HG03097 (cell line): ENCODE measurements at regions not wholly inside any gene's neighbourhood (a gene's known extent, or its start where the extent isn't known, plus 50 kb on each side); places are given as distances from the start of the nearest gene placed in this dataset.
"Not testable (repeated sequence)": the region's sequence is repeated elsewhere in the genome, so short reads cannot be mapped to it uniquely, and the experiment has no call there.

Experiments used
- ATAC-seq: cut with Tn5 transposase; IDR thresholded peaks from one replicate; pipeline ENCODE4 v1.9.1; 2021; ENCODE audit not compliant: unreplicated experiment, low FRiP score

DNA sequence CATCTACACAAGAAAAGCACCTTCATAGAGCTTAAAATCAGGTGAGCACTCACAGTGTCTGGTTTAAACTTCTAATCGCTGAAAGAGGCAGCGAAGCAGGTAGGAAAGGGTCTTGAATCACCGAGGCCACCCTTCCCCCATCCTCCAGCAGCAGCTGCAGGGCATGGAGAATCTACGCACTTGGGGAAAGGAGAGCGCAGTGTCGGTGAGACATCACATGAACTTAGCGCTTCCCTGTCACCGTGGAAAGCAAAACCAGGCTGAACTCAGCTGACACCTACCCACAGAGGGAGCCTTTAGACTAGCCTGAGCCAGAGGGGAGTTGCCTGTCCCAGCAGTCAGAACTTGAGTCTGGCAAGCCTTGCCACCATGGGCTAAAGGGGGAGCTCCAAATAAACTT lies 197.2 kb upstream of the ZFP42 start:
- no peak for ATAC-seq

DNA sequence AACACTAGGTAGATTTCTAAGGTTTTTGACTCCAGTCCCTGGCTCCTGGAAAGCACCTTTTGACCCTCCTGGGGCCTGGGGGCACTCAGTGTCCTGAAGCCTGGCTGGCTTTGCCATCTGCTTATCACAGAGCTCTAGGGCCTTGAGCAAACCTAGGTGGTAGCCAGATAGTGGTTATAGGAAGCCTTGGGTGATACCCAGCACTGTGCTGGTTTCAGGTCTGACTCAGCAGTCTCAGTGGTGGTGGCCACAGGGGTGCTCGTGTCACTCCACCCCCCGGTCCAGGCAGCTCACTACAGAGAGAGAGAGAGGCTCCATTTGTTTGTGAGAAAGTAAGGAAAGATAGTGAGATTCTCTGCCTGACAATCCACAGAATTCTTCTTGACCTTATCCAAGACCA lies 195.8 kb upstream of the ZFP42 start:
- no peak for ATAC-seq

DNA sequence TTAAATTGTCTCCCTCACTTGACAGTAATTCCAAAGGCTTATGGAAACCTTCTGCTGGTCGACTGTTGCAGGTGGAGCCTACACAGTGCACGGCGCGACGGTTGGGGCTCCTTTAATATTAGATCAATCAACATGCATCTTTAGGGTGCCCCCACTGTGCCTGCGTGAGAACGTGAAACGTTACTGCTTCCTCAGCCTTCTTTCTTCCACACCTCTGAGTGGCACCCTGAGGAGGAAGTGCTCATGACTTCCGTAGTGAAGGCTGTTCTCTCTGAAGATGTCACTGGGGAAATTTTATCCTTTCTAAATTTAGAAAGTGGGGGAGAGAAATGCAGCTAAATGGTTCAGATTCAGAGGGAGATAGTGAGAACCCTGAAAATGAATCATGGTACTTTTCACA lies 184.0 kb upstream of the ZFP42 start:
- ATAC-seq, result no peak

DNA sequence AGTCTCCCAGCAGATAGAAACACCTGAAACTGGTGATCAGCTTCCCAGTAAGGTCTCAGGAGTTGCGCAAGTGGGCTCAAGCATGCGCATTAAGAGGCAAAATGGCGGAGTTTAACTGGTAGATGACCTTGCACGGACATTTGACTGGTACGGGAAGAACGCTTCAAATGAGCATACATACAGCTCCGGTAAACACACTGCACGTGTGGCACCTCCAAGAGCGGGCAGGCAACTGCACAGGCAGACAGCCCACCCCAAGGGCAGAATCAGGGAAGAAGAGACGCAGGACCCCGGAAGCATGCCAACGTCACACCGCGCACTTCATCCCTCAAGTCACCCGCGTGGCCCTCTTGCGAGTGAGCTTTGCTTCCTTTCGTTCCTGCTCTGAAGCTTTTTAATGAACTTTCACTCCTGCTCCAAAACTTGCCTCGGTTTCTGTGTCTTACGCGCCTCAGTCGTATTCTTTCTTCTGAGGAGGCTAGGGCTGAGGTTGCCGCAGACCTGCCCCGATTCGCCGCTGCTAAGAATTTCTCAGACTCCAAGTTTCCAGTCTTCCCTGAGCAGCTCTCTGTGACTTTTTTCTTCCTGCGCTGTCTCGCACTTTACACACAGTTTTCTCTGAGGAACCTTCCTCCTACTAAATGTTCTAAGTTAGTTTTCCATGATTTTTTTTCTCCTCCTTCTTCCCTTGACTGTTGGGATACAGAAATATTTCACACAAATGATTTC lies 180.7 kb upstream of the ZFP42 start:
- no peak for ATAC-seq

DNA sequence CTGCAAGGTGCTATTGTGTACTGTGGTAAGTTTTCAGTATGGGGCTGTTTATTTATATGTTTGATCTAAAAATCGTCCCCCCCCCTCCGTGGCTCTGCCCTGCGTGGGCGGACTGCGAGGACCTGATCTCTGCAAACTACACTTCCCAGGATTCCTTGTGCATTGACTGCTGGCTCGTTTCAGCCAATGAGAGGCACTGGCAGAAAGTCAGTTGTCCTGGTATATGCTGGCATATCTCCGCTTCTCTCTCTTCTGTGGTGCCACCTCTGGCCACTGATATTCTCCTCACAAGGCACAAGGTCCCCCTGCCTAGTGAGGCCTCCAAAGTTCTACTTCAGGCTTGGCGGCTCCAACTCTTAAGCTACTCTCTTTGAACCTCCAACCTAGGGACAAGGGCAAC lies 168.8 kb upstream of the ZFP42 start:
- ATAC-seq, result no peak

DNA sequence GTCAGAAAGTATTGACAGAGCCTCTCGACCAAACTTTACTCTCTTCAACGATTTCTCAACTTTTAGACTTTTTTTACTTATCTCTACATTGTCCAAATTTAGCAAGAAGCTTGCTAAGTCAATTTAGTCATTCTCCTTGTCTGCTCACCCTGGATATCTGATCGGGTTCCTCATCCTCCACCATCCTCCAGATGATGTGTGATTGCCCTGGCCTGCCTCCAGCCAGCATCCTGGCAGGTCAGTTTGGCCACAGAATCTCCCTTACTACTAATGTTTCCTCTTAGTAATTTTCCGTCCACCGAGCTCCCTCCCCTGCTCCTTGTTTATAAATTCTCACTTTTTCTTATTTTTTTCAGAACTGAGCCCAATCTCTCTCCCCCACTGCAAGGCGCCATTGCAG lies 167.9 kb upstream of the ZFP42 start:
- ATAC-seq, result no peak

DNA sequence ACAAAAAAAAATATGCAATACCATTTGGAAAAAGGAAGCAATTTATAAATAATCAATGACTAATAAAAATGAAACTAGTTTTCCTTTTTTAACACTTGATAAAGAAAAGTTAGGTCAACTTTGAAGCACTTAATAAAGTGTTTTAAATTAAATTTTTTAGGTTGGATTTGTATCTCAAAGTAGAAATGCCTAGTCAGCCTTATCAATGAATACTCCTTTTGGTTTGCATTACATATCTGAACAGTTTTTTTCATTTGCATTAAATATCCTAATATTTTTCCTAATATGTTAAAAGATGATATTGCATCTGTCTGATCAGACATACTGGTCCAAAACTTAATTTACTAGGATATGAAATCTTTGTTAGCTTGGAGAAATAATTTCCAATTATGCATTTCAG lies 155.8 kb upstream of the ZFP42 start:
- no peak for ATAC-seq

DNA sequence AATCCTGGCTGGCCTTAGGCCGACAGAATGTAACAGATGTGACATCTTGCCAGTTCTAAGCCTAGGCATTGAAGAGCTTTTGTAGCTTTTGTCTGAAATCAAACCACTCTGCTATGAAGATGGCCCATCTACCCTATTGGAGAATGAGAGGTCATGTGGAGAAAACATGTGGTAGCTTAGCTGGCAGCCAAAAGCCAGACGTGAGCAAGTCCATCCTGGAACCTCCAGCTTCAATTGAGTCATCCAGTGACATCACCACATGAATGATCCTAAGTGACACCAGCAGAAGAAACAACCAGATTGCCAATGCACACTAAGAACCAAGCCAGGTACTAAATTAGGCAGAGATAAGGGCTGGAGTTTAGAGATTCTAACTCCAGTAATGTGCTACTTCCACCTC lies 154.8 kb upstream of the ZFP42 start:
- ATAC-seq, result no peak

DNA sequence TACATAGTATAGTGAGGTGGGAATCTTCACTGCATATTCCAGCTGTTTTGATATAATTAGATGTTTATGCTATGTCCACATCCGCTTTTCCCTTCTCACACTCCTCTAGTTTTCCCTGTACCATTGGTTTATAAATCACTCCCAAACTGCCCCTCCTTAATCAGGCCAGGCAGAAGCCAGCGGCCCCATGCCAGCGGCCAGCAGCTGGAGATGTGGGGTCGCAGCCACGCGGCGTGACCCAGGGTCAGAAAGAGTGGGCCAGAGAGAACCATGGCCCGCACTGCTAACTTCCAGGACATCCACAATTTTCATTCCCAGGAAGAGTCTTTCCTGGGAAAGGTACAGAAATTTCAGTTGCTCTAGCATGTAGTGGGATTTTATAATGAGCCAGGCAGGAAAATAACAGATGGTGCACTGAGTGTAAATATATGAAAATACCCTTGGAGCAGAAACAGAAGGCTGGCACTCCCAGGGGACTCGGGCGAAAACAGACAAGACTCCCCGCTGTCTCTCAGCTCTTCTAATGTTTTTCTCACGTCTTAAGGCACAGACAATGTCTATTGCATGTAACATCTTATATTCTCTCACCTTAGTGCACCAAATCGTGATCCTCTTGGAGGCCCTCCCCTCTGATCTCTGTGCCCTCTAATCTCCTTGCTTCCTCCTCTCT lies 145.9 kb upstream of the ZFP42 start:
- no peak for ATAC-seq

DNA sequence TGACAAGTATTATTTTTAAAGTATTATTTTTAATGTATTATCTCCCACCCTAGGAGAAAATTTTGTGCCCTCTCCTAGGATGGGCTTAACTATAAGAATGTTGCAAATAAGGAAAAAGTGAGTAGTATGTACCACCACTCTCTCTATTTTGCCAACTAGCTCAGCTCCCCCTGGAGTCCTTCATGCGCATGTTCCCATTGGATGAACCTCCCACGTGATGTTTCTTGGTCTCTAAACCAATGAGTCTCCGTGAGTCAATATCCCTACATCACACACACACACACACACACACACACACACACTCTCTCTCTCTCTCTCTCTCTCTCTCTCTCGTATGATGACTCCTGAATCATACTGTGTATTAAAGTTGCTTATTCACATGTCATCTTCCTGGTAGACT lies 129.7 kb upstream of the ZFP42 start:
- ATAC-seq, result no peak

DNA sequence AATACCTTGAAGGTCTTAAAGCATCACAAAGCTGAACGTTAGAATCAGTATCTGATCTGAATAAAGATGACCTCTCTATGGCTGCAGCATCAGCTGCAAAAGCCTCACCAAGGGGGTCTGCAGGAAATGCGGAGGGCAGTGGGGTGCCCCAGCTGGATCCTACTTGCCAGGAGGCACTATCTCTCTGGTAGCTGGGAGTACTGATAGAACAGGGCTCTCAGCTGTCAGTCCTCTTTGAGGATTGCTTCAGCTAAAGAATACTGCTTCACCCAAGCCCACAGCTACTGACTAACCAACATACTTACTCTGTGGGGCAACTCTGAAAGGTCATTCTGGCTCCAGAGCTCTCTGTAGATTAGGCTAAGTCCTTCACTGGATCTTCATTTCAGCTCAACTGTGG lies 112.5 kb upstream of the ZFP42 start:
- ATAC-seq, result no peak

DNA sequence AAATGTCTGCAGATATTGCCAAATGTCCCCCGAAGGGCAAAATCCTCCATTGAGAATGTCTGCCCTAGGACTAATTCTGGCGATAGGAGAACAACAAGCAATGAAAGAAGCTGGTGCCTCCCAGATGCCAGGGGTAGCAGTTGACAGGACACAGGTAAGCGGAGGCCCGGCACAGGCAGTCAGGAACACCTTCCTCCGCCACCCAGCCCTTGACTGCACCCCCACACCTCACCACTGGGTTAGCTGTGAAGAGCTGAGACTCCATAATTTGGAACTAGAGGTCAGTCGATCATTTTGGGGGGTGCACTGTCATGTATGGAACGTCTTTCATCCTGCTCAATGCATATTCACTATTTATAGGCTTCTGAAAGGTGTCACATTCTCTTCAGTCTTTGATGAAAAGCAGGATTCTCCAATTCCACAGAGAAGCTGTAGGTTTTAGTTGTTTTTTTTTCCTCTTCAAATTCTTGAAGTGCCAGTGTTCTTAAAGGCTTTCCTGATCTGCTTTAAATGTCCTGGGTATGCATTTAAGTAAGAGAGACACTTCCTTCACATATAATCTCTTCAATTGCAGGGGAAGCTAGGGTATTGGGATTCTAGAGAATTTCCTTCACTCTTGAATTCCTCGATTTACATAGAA lies 111.6 kb upstream of the ZFP42 start:
- ATAC-seq, result no peak

DNA sequence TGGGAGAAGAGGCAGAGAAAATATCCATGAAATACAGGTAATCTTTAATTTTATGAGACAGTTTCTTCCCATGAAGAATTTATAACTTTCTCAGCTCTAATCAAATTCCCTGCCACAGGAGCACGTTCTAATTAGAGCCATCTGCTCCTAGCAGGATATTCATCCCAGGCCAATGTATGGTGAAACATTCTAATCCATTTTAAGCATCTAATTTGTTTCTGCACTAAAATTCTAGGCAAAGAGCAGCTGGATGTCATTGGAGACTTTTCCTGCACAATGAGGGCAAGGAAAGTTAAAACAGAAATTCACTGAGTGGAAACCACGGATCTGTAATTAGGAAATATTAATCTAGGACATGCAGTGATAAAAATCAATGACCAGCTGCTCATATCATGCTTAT lies 107.7 kb upstream of the ZFP42 start:
- no peak for ATAC-seq

DNA sequence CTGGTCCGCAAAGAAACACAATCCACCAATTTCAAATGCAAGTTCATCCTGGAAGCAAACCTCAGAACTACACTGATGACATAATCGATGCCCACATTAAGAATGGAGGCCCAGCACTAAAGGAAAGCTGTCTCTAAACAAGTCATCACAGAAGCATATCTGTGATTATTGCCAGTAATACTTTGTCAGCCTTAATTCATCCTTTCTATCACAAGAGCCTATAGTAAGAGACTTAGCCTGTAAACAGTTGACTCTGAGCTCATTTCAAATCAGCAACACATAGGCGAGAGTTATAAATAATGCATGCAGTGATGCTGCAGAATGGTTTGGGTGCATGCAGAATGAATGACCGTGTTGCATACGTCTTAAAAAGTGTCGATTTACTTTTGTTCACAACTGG lies 105.9 kb upstream of the ZFP42 start:
- ATAC-seq, result no peak

DNA sequence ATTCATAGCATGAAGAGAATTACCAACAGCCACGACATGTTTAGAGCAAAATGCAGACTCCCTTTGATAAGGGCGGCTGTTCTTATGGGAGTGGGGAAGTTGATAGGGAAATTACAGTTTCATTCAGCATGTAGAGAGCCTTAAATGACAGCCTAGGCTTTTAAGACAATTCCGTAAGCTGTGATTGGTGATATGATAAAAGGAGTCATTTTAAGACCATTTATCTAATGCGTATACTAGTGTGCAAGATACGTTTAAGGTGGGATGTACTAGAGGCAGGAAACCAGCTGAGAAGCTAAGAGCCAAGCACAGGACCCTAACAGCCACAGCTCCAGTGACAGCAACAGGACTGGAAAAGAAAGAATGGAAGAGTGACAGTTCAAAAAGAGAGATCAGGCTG lies 102.2 kb upstream of the ZFP42 start:
- no peak for ATAC-seq

DNA sequence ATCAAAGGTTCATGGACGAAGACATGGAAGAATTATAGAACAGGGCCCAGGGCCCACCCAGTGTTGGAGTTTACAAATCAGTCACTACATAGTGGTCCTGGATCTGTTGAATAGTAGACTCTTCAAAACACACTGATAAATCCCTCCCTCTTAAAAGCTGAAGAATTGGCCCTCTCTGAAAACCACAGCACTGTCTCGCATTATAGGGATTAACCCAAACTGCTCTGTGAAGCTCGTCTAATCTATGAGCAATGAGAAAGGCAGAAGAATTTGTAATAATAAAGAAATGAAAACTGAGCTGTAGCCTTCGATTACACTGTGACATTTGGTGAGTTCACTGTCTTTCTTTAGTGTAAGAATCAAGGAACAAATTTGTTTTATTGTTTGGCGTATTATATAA lies 92.5 kb upstream of the ZFP42 start:
- ATAC-seq, result no peak

DNA sequence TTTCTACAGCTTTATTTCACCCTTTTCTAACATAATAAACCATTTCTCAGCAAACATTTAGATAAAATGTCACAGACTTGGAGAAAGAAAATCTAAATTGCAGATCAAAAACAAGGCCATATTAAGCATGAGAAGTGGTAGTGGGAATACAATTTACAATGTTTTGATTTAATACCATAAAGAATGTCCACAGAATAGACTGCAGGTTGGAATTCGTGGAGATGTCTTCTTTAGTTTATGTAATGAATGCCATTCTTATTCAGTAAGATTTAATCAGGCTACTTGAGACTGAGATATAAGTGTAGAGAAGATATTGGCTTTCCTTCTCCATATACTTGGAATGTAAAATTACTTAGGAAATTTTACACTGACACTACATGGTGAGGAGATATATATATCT lies 91.9 kb upstream of the ZFP42 start:
- no peak for ATAC-seq

DNA sequence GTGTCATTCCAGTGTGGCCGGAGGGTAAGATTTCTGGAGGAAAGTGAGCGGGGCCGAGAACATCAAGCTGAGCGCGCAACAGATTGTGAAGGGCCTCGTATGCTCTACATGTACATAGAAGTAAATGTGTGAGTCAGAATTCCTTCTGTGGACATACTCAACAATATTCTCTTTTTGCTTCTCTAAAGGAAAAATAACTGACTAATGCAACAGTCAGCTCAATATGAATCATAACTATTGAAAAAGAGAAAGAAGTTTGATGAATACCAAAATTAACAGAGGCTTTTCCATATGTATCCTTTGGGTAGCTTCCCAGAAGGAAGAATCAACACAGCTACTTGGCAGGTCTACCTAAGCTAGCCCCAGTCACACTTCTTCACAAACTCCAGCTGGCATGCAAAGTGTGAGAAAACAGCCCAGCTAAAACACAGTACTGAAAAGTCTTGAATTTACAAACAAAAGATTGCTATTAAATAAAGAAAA lies 87.5 kb upstream of the ZFP42 start:
- no peak for ATAC-seq

DNA sequence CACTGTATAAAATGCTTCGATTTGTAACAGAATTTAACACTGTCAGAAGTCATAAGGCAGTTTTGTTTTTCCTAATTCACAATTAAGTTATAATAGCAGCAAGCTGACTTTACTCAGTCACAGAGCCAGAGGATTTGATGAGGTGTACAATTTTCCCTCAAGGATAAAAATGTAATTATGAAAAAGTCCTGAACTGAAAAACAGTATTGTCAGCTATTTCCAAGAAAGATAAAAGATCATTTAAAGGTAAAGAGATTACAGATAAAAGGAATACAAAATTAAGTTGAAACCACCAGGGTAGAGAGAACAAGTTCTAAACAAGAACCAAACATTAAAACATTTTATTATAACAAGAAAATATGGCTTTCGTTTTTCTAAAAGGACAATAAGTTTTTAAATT lies 86.8 kb upstream of the ZFP42 start:
- ATAC-seq, result no peak

DNA sequence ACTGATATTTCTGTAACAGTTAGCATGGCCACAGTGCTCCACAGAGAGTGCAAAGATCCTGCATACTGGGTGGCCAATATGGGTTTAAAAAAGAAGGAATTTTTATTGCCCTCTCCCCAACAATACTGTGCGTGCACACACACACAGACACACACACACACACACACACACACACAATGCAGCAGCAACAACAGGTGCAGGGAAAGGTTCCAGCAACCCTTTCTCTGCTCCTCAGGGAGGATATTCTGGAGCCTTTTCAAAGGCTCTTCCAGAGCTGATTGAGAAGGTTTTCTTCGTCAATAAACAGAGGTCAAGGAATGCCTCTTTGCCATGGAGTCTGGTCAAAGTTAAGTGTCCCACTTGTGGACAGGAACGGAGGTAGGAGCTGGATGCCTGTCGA lies 84.8 kb upstream of the ZFP42 start:
- no peak for ATAC-seq

DNA sequence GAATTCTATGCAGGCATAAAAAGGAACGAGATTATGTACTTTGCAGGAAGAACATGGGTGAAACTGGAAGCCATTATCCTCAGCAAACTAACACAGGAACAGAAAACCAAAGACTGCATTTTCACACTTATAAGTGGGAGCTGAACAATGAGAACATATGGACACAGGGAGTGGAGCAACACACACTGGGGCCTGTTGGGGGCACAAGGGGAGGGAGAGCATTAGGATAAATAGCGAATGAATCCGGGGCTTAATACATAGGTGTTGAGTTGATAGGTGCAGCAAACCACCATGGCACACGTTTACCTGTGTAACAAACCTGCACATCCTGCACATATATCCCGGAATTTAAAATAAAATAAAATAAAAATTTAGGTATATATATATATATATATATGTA lies 80.2 kb upstream of the ZFP42 start:
- ATAC-seq, result not testable (repeated sequence)

DNA sequence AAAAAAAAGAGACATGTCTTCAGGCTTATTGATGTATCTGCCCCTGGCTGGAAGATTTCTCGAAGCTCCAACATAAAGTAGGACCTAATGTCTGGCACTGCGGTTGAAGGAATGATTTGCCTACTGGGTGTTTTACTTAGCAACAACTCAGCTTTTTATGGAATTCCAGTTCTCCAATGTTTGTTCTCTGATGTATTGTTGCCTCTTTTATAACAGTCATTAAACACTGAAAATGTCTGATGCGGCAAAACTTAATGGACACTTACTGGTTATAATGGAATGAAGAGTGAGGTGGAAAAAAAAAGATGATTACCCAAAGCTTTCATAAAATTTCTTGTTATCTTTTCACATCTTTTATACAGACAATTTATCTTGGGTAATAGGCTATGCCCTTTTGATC lies 75.6 kb upstream of the ZFP42 start:
- no peak for ATAC-seq
